Stimulated activated CD4-positive, alpha-beta T cell treated with anti-CD3 and anti-CD28 coated beads, TNF-alpha, amount 100 ng/mL, for 24 hours (primary cell): ENCODE measurements at regions not wholly inside any gene's neighbourhood (a gene's known extent, or its start where the extent isn't known, plus 50 kb on each side); places are given as distances from the start of the nearest gene placed in this dataset.

Experiments used
- DNase-seq, 3 experiments: peaks; one replicate each; pipeline ENCODE4 v3.0.0-alpha.2; 2020; ENCODE audit warnings: low read depth in 3 of 3

DNA sequence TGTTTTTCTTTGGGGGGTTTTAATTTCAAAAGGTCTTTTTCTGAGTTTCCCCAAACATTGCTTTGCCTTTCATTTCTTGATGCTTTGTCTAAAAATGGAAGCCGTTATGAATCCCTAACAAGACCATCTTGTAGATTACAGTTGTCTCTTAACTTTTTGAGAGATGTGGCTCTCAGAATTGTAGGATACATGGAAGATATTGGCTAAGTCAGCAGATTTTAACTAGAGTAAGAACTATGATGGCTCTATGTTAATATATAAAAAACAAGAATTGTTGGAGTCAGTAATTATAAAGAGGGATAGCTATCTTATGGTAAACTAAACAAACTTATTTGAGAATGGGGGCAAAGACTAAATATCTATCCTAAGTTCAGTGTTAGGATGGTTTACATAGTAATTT lies 96.6 kb upstream of the HS3ST5 start:
- DNase-seq: no peak

DNA sequence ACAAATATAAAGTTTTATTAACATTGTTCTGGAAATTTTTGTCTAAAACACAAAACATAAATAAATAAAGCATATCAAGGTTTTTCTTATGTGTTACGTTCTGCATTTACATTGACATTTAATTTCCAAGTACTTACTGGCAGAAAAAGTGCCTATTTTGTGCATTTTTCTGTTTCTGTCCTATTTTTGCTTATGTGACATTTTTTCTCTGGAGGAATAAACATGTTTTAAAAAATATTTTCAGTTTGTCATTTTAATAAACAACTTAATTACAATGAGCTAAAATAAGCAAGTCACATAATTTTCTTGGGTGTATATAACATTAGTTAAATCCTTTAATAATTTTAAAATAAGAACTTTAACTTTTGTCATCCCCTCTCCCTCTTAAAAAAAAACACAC lies 94.4 kb upstream of the HS3ST5 start:
- no peak for DNase-seq

DNA sequence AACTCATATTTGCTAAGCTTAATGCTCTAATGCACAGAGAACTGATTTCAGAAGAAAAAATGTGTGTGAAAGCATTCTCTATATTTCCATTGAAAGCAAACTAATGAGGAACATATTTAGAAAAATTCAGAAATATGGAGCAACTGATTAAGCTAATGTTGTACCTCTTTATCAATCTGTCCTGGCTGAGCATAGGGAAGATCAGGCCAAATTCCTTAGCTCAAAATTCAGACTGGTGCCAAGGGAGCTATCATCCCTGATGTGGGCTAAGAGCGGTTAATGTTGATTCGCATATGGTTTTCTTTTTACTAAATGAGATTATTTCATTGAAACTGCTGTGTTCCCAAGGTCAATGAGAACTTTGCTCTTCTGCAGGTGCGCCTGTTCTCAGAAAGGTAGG lies 93.9 kb upstream of the HS3ST5 start:
- no peak for DNase-seq

DNA sequence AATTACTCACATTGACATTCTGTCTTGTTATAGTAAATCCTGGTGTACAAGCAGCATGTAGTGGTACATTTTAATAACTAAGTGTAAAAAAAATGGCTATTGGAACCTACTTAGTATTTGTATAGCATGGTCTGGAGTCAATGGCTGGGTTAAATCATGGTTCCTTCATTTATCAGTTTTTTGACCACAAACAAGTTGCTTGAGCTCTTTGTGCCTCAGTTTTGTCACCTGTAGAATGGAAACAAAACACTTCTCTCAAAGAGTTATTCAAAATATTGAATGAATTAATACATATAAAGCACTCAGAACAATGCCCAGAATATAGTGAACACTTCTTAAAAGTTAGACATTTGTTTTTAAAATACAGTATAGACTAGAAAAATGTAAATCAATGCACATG lies 93.2 kb upstream of the HS3ST5 start:
- no peak for DNase-seq

DNA sequence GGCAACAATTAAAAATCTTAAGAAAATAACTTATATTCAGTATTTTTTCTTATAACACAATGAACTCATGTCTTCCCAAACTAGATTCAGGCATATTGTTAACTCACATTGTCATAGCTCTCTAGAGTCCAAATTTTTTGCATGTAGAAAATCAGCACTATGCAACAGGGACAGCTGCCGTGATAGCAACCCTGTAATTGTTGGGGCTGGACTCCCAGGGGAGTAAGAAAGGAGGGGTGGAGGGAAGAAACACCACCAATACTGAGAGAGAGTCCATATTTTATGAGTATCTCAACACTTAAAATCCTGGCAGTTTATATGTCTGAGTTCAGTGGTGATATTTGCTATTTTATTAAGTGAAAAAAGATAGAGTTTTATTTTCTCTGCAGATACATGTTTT lies 89.6 kb upstream of the HS3ST5 start:
- DNase-seq: no peak

DNA sequence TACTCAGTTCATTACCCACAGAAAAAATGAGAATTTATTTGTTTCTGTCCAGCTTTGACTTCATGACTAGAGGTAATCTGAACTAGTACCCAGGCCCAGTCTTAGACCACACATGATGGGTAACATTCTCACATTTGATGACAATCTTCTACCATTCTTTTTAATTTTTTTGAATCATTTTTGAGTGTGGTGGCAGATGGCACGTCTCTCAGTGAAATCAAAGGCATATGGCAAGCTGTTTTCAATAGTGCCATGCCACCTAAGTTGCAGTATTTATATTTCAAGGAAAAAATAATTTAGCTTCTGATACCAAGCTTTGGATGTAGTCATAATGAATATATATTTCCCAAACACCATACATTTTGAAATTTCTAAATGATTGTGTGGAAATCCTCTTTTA lies 88.8 kb upstream of the HS3ST5 start:
- DNase-seq: no peak

DNA sequence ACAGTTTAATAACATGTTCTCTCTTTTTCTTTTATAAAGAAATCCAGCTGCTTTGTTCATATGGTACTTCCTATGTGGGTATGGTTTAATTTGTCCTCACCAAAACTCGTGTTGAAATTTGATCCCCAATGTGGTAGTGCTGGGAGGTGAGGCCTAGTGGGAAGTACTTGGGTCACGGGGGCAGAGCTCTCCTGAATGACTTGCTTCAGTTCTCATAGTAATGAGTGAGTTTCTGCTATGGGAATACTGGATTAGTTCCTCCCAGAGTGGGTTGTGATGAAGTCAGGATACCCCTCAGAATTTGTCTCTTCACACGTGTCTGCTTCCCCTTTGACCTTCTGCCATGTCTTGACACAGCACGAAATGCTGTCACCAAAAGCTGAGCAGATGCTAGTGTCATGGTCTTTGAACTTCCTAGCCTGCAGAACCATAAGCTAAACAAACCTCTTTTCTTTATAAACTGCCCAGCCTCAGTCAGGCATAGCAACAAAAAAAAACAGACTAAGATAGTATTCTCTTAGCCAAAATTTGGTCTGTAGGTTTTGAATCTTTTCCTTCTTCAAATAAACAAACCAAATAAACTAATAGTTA lies 87.8 kb upstream of the HS3ST5 start:
- DNase-seq: no peak

DNA sequence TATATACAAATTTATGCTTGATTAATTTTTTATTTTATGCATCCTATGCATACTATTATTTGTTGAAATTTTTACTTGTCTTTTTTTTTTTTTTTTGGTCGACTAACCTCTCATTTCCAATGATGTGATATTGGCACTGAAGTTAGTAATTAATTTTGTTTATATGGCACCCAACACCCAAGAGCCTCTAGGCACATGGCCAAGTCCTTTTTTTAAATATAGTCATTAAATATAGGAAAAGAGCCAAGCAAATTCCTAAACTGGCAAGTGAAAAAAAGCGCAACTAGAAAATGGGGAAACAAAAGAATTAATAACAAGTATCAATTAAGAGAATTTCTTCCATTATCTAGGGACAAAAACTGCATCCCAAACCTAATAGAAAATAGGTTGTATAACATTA lies 85.5 kb upstream of the HS3ST5 start:
- DNase-seq: no peak

DNA sequence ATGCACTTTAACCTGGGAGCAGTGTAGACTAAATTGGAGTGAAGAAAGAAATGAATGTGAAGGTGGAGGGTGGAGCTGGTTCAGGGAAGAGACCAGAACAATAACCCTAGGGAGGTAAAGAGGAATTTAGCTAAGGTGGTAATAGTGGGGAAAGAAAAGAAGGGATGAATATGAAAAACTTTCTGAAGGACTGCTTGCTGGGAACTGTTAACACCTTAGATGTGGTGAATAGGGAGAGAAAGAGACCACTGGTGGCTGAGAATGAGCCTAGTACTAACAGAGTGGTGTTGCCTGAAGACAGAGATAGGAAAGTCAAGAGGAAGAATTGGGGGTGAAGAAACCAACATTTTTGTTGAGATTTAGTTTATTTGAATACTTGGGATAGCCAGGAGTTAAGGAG lies 78.4 kb upstream of the HS3ST5 start:
- no peak for DNase-seq

DNA sequence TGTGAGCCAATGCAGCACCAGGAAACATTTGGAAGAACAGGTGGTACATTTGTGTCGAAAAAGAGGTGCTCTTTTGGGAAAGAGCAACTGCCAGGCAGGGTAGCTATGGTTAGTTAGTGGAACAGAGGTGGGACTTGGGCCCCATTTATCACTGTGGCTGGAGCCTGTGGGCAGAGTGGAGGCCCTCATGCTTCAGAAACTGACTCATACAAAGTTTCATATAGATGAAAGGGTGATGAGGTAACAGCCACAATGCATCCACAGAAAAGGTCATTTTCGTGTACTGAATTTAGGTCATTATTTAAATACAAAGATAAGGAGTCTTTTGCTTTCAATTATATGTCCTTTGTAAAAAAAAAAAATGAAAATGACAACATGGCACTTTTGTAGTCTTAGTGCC lies 76.4 kb upstream of the HS3ST5 start:
- no peak for DNase-seq

DNA sequence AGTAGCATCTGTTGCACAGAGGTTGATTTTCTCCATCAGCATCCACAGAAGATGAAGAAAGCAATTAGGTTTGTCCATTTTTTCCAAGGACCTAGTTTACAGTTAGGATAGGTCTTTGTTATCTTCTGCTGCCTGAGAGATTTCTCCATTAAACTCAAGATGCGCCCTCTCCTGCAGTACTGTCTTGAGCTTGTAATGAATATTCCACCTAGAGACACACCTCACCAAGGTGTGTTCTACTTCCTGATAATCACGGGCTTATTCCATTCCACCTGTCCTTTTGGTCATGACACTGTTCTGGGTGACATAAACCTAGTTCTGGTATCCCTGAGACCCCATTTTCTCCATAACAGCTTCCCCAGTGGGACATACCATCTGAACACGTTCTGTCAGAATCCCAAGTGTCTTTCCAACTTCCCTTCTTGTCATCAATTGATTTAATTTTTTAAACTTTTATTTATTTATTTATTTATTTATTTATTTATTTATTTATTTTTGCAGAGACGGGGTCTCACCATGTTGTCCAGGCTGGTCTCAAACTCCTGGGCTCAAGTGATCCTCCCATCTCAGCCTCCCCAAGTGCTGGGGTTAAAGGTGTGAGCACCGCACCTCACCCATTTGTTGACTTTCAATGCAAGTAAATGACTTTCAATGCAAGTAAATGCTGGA lies 75.6 kb upstream of the HS3ST5 start:
- no peak for DNase-seq

DNA sequence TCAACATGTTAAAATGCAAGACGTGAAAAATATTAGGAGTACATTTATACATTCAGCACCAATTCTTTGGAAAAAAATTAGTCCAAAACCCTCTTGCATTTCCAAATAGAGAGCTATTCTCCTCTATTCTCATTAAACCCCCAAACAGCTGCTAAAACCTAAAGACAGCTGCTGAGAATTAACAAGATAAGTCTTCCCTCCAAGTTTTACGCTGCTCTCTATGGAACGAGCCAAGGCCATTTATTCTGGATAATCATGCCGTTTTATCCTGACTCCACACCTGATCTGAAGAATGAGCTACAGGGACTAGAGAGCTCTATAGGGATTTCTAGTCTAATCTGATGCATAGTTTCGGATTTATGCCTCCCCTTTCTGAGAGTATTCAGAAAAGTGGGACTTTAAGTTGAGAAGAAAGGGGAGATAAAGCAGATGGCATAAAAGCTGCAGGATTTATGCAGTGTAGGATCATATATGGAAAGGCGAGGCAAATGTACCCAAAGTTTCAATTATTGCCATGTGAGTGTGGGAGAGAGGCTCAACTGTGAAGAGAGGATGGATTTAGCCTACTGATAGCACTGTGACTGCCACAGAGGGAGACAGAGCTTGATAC lies 64.7 kb upstream of the HS3ST5 start:
- DNase-seq: no peak

DNA sequence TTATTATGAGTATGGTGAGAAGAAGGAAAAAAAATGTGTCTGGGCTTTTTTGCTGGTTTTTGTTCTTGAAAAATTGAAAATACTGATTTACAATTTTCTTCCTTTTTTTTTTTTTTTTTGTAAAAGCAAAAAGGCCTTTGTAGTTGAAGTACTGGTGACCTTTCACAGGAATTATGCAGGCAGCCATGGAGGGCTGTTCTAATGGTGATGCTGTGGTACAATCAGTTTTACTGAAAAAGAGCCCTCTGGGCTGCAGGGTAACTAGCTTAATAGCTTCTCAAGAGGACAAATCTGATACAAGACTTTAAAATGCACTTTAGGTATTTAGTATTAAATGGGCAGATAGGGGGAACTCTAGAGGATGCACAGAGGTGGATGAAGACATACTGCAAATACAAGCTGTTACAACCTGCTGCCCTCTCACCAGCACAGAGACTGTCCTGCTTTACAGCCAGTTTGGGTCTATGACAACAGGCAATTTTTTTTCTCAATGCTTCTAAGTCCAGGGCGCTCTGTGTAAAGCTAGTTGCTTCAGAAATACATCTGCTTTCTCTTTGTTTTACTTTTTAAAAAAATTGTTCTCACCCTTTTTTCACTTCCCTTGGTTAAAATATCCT lies 61.6 kb upstream of the HS3ST5 start:
- DNase-seq: no peak

DNA sequence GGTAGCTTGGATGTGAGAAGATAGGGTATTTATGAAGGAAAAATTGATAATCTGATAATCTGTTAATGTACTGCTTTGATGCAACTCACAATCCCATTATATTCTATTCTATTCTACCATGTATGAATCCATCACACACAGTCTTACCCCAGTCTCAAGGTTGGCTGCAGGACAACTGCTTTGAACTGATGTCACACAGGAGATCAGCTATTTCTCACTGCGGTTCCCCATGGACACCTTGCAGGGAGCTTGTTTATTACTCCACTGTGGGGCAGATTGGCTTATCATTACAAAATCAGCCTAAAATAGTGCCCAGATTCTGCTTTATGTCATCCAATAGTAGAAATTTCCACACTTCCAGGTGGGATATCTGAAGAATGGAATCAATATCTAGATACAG lies 61.0 kb upstream of the HS3ST5 start:
- DNase-seq: no peak

DNA sequence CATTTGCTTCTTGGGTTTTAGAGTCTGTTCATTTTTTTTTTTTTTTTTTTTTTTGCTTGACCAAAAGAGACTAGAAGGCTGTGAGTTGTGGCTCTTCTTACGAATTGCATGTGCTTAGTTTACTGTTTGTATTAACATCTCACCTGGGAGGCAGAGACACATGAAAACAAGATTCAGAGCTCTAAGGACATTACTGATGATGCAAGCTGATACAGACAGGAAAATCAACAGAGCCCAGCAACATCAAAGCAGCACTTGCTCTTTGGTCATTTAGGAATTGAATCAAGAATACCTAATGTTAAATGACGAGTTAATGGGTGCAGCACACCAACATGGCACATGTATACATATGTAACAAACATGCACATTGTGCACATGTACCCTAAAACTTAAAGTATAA lies 55.7 kb upstream of the HS3ST5 start:
- no peak for DNase-seq
